ENCODE measurements at regions not wholly inside any gene's neighbourhood (a gene's known extent, or its start where the extent isn't known, plus 50 kb on each side); places are given as distances from the start of the nearest gene placed in this dataset.
"Not testable (repeated sequence)": the region's sequence is repeated elsewhere in the genome, so short reads cannot be mapped to it uniquely, and the experiment has no call there.

- TF ChIP-seq, protein P1, sequence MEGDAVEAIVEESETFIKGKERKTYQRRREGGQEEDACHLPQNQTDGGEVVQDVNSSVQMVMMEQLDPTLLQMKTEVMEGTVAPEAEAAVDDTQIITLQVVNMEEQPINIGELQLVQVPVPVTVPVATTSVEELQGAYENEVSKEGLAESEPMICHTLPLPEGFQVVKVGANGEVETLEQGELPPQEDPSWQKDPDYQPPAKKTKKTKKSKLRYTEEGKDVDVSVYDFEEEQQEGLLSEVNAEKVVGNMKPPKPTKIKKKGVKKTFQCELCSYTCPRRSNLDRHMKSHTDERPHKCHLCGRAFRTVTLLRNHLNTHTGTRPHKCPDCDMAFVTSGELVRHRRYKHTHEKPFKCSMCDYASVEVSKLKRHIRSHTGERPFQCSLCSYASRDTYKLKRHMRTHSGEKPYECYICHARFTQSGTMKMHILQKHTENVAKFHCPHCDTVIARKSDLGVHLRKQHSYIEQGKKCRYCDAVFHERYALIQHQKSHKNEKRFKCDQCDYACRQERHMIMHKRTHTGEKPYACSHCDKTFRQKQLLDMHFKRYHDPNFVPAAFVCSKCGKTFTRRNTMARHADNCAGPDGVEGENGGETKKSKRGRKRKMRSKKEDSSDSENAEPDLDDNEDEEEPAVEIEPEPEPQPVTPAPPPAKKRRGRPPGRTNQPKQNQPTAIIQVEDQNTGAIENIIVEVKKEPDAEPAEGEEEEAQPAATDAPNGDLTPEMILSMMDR (IDR thresholded peaks at IDR 0.05): not testable (repeated sequence)
- TF ChIP-seq POLR2A, POLR2AphosphoS5, EP300 (IDR thresholded peaks at IDR 0.05): not testable (repeated sequence)
Observed at GRCh38 chr13:50772881-50773280, 70.6 kb downstream of the DLEU7 start.
